IPS-NIHi7 (cell line): ENCODE measurements at regions not wholly inside any gene's neighbourhood (a gene's known extent, or its start where the extent isn't known, plus 50 kb on each side); places are given as distances from the start of the nearest gene placed in this dataset.
"Not testable (repeated sequence)": the region's sequence is repeated elsewhere in the genome, so short reads cannot be mapped to it uniquely, and the experiment has no call there.

ENCODE experiments used
- DNase-seq: peaks from one replicate; pipeline ENCODE4 v3.0.0; 2012; ENCODE audit warnings: mixed read lengths; ENCODE audit errors: extremely low spot score

GRCh38 chr7:148472406-148472805, 118.2 kb upstream of the C7orf33 start:
- DNase-seq, result no peak

GRCh38 chr7:148473703-148474480, 116.7 kb upstream of the C7orf33 start:
- DNase-seq, result no peak

- DNase-seq, result no peak
These were observed 116.0 kb upstream of the C7orf33 start for GRCh38 chr7:148474481-148475025.

- peak; percentile 35 for DNase-seq
These were observed 112.0 kb upstream of the C7orf33 start for GRCh38 chr7:148478551-148478950.

DNA sequence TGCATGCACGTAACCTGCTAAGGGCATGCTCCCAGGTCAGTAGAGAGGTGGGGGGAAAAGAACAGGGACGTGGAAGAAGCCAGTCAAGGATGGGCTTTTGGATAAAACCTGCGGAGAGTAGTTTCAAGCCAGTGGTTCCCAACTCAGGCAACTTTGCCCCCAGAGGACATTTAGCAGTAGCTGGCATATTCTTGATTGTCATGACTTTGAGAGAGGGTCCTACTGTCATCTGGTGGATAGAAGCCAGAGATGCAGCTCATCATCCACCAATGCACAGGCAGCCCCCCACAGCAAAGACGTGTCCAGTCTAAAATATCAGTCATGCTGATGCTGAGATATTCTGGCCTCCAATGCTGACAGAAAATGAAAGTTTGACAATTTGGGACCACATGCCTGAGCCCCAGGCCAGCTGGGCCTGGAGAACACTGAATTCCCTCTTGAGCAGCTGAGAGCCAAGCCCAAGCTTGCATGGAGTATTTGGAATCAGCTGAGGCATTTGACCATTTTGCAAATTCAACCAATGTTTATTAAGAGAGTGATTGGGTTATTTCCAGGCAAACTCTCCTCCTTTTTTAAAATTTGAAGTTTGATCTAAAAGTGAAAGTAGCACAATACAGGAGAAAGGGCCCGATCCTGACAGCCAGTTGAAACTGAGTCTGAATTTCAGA, 110.0 kb upstream of the C7orf33 start:
- no peak for DNase-seq

- DNase-seq, result no peak
These were observed 109.4 kb upstream of the C7orf33 start for GRCh38 chr7:148481147-148481526.

GRCh38 chr7:148481971-148482626, 108.5 kb upstream of the C7orf33 start:
- DNase-seq, result no peak

DNA sequence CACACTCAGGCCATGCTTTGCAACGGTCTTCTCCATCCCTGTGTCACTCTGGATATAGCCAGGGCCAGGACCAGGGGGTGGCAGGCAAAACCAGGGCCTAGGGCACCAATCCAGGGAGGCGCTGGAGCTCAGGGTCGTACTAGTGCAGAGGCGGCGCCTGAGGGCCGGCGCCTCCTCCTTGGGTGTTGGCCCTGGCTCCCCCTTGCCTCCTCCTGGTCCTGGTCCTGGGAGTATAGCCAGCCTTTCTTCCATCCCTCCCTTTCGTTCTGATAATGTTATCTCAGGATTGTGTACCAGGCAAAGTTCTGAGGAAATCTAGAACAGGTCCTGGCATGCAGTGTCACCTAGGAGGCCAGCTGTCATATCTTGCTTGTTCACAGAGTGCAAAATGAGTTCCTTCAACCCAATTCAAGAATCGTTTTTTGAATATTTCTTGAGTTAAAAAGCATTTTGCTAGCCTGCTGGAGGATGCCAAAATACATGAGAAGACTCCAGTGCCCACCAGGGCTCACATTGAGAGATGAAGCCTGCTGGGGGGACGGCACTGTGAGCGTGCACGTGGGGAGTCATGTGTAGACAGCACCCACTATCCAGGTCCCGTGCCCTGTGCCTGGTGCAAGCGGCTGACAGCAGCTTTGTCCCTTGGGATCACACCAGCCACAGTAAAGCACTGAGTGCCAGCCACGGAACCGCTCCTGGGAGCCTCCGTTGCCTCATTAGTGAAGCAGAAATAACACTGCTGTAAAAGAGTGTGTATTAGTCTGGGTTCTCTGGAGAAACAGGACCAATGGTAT, 106.9 kb upstream of the C7orf33 start:
- no peak for DNase-seq

GRCh38 chr7:148484486-148484885, 106.1 kb upstream of the C7orf33 start:
- no peak for DNase-seq

DNA sequence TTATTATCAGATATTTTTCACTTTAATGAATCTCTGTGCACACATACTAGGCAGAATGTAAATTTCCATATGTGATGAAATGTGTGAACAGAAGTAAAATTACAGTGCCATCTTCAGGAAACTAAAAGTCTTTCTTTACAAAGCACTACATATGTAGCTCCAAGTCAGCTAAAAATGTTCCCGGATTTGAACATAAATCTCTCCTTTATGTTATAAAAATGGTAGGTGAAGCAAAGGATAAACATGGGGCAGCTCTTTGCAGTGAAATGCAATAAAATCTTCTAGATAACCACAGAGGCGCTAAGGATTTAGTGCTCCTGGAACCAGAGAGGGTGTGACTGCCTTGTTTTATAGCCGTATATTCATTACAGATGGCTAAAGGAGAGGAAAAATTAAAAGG, 104.9 kb upstream of the C7orf33 start:
- DNase-seq, result no peak

GRCh38 chr7:148486937-148487336, 103.6 kb upstream of the C7orf33 start:
- DNase-seq, result no peak

DNA sequence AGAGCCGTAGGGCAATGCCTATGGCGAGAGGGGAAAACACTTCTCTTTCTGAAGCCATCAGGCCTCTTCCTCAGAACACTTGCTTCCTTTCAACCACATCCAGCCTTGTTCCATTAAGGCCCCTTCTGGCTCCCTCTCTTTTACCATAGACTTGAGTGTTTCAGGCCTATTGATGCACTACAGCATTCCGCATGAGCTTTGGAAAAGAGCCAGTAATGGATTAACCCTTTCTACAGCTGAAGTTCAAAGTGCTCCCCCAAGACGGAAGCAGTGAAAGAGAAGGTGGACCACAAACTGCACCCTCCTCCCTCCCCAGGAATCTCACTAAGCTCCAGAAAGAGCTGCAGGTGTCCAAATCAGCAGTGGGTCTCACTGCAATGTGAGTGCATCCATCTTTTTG, 102.7 kb upstream of the C7orf33 start:
- no peak for DNase-seq

GRCh38 chr7:148489678-148490077, 100.9 kb upstream of the C7orf33 start:
- no peak for DNase-seq

DNA sequence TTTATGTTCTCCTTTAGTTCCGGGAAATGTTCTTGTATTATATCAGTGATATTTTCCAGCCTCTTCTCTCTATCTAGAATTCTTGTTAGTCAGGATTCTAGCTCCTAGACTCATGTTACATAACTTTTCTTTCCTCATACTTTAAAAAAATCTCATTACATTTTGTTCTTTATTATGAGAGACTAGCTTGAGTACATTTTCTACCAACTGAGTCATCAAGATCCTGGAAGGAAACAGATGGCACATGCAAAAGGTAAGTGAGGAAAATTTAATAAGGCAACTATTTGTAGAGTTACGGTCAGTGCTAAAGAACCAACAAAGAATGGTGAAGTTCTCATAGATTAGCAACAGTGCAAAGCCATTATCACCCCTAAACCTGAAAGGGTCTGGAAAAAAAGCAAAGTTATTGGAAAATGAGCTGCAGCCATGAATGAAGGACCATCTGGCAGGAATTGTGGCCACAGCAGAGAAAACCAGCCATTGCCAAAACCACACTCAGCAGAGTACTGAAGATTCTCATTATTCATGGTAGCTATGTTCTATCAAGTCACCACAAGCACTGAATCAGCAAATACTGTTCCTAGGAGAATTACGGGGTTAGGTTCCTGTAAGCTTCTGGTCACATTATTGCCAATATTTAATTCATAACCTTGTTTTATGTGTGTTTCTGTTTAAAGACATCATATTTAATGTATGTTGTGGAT, 98.3 kb upstream of the C7orf33 start:
- no peak for DNase-seq

- no peak for DNase-seq
These were observed 95.0 kb upstream of the C7orf33 start for GRCh38 chr7:148495605-148496004.

- DNase-seq, result no peak
These were observed 89.6 kb upstream of the C7orf33 start for GRCh38 chr7:148500978-148501377.

DNA sequence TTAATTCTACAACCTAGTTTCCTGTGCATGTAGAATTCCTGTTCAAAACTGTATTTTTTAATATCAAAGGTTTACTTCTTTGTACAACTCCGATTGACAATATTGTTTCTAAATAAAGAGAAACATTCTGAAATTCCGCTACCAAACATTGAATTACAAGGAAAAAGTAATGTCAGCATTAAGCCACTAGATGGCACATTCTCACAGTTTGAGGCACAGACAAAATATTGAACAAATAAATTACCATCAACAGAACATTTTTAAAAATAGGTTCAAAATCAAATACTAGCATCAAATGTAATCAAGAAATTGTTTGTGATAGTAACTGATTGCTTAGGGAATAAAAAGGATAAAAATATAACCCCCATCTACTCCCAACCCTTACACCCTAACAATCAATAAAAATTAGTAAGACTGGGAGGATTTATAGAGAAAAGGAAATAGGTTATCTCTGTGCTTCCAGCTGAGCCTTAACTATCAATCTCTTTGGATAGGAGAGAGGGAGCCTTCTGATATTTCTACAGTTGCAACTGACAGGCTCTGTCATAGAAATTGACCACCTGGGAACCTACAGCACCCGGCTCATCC, 86.6 kb upstream of the C7orf33 start:
- no peak for DNase-seq

DNA sequence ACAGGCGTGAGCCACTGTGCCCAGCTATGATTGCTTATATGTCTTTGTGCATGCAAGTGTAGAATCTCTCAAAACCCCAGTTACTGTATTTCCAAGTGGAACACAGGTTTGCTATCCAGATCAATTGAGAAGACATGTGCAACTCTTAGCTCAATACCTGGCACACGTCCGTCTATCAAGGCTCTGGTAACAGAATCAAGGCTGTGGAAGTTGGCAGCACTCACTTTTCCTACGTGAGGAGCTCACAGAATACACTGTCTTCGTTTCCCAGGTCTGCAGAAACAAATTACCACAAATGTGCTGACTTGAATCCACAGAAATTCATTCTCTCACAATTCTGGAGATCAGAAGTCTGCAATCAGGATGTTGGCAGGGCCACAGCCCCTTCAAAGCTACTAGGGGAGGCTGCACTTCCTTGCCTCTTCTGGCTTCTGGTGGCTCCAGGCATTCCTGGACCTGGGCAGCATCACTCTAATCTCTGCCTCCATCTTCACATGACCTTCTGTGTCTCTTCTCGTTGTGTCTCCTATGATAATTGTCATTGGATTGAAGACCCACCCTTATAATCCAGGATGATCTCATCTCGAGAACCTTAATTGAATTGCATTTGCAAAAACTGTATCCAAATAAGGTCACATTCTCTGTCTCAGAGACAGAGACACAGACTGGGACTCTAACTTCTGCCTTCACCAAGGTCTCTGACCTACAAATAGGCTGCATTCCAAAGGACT, 84.8 kb upstream of the C7orf33 start:
- DNase-seq, result no peak

GRCh38 chr7:148507064-148507573, 83.4 kb upstream of the C7orf33 start:
- not testable (repeated sequence) for DNase-seq

- DNase-seq, result no peak
These were observed 82.8 kb upstream of the C7orf33 start for GRCh38 chr7:148507787-148508186.
